Common myeloid progenitor, CD34-positive (primary cell): ENCODE measurements at regions not wholly inside any gene's neighbourhood (a gene's known extent, or its start where the extent isn't known, plus 50 kb on each side); places are given as distances from the start of the nearest gene placed in this dataset.
A peak's percentile ranks its signal among the peaks of the same experiment; 100 is the strongest.

ENCODE experiments used
- CTCF ChIA-PET: fragments of 350-600 bp; sonication (Branson Sonifier 250); formaldehyde crosslinking; loops from one replicate; lab custom pipeline; 2021; ENCODE audit warnings: antibody characterized with exemption; lab: Charles Lee
- POLR2A ChIA-PET: fragments of 350-600 bp; sonication (Branson Sonifier 250); formaldehyde crosslinking; loops from one replicate; lab custom pipeline; 2021; ENCODE audit warnings: antibody characterized with exemption; lab: Charles Lee
- DNase-seq, 3 donors: peaks; one replicate each; pipeline versions ENCODE4 v3.0.0 to v3.0.0-alpha.2; 2013
- H3K27ac ChIP-seq, 2 experiments: 1 replicate in 1 of 2; 2 replicates in 1 of 2; pipeline ENCODE4 v1.7.0; 2013; ENCODE audit warnings: inconsistent platforms in 2 of 2, low read length in 2 of 2, mild to moderate bottlenecking in 2 of 2, low read depth in 1 of 2, moderate library complexity in 1 of 2; ENCODE audit not compliant: severe bottlenecking in 2 of 2, insufficient read depth in 1 of 2, poor library complexity in 1 of 2
- H3K27me3 ChIP-seq, 5 experiments: replicated peaks in 2 of 5; 1 replicate in 3 of 5; 2 replicates in 2 of 5; pipeline versions ENCODE4 v1.6.1 to v1.7.0; 2013; ENCODE audit warnings: low read length in 4 of 5, mild to moderate bottlenecking in 2 of 5, moderate library complexity in 2 of 5, inconsistent platforms in 1 of 5; ENCODE audit not compliant: insufficient read depth in 5 of 5, control insufficient read depth in 4 of 5
- H3K36me3 ChIP-seq, 4 experiments: 1 replicate in 2 of 4; 2 replicates in 2 of 4; pipeline versions ENCODE4 v1.6.1 to v1.7.0; 2013; ENCODE audit warnings: low read length in 3 of 4, control low read depth in 1 of 4, mild to moderate bottlenecking in 1 of 4; ENCODE audit not compliant: control insufficient read depth in 4 of 4, insufficient read depth in 4 of 4
- H3K4me1 ChIP-seq, 4 experiments: 1 replicate in 3 of 4; 2 replicates in 1 of 4; pipeline versions ENCODE4 v1.6.1 to v1.7.1; 2013; ENCODE audit warnings: low read length in 3 of 4, mild to moderate bottlenecking in 3 of 4, control low read depth in 1 of 4, inconsistent platforms in 1 of 4, moderate library complexity in 1 of 4; ENCODE audit not compliant: control insufficient read depth in 4 of 4, insufficient read depth in 4 of 4; ENCODE audit errors: control extremely low read depth in 1 of 4
- H3K4me3 ChIP-seq, 7 experiments: 1 replicate in 4 of 7; 2 replicates in 3 of 7; pipeline versions ENCODE4 v1.5.1 to v1.7.0; 2013; ENCODE audit warnings: mild to moderate bottlenecking in 7 of 7, low read length in 6 of 7, moderate library complexity in 6 of 7, inconsistent platforms in 2 of 7, low read depth in 2 of 7, control low read depth in 1 of 7; ENCODE audit not compliant: insufficient read depth in 4 of 7, control insufficient read depth in 1 of 7; ENCODE audit errors: extremely low read depth in 1 of 7
- H3K9me3 ChIP-seq, 5 experiments: 1 replicate in 4 of 5; 2 replicates in 1 of 5; pipeline versions ENCODE4 v1.6.1 to v1.7.1; 2013; ENCODE audit warnings: low read length in 4 of 5, mild to moderate bottlenecking in 2 of 5, inconsistent platforms in 1 of 5, low read depth in 1 of 5, moderate library complexity in 1 of 5; ENCODE audit not compliant: control insufficient read depth in 4 of 5, insufficient read depth in 2 of 5; ENCODE audit errors: control extremely low read depth in 1 of 5
- WGBS: methylation state at CpG from one replicate; pipeline ENCODE4 v1.1.5; 2013; ENCODE audit not compliant: insufficient coverage; 5-methylcytosine and 5-hydroxymethylcytosine counted together

DNA sequence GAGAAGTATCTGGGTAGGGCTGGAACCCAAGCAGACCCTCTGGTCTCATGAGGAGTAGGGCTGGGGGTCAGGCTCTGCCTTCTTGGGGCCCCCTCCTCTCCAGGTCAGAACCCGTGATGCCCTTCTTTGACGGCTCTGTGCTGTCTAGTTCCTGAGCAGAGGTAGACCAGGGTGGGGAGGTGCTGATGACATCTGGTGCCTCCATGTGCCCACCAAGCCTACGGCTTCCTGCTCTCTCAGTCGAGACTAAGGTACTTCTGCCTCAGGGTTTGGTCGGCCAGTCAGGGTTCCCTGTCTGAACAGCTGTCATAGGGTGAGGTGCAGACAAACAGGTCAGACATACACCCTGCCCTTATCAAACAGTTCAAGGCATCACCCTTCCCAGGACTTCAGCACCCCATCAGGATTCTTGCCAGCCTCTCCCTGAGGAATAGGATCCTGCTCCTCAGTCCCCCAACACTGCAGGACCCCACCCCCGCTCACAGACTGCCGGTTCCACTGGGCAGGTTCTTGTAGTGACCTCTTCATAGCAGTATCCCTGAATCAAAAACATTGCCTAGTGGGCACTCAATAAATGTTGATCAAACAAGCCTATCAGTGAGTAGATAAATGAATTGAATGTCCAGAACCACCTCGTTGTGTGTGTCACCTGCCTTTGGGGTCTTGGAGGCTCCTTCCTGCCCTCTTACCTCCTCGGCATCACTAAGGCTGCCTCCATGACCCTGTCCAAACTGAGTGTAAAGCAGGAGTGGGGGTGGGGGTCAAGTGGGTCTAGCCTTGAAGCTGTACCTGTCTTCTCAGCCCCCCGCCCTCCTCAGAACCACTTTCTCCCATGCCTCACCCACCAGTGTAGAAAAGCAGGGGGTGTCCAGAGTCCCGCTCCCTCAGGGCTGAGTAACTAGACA, 158.2 kb downstream of the BUD13 start:
- Histone ChIP-seq H3K27me3 (peaks cover 0 to 6% (median 0%) of the 10 kb centered on the region in 5 experiments), H3K4me1 (no peaks in the 10 kb centered on the region), H3K9me3 (peaks cover 0 to 2% (median 0%) of the 10 kb centered on the region in 5 experiments), H3K36me3 (no peaks in the 10 kb centered on the region), H3K27ac (no peak overlapping the region), H3K4me3 (no peak overlapping the region)
- DNase-seq = no peak
- CTCF ChIA-PET = no interaction called here
- WGBS = 95% methylated on average over 9 of the region's 11 CpGs
- POLR2A ChIA-PET = no interaction called here

DNA sequence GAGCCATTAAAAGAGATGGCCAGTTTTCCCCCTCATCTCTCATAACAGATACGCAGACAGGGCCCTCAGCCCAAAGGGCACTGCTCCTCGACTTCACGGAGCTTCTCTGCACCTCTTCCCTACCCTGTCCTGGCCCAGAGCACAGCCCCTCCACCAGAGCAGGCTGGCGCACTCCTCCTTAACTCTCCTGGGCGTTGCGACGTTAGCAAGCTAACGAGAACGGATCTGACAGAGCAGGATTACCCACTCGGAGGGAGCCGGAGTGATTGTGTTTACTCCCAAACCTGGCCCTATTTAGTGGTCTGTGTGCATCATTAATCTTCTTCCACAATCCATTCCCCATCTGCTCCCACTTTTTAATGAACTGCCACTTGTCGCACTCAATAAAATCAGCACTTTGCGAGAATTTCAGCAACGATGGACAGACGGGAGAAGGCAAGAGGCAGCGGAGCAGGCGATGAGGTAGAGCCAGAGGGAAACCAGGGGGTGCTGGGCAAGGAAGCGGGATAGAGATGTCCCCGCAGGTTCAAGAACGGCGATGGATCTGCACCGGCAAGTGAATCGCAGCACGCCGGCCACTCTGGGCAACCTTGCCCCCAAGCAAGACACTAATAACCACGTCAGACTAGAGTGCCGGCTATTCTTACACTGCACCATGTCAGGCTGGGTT, 159.4 kb downstream of the BUD13 start:
- H3K27ac ChIP-seq = no peak overlapping the region
- 84% methylated on average over 25 of the region's 27 CpGs for WGBS
- no peak overlapping the region for H3K4me3 ChIP-seq
- peaks cover 0 to 6% (median 0%) of the 10 kb centered on the region in 5 experiments for H3K27me3 ChIP-seq
- no peaks in the 10 kb centered on the region for H3K4me1 ChIP-seq
- no peaks in the 10 kb centered on the region for H3K36me3 ChIP-seq
- no peak for DNase-seq
- POLR2A ChIA-PET = no interaction called here
- CTCF ChIA-PET = no interaction called here
- peaks cover 0 to 2% (median 0%) of the 10 kb centered on the region in 5 experiments for H3K9me3 ChIP-seq

DNA sequence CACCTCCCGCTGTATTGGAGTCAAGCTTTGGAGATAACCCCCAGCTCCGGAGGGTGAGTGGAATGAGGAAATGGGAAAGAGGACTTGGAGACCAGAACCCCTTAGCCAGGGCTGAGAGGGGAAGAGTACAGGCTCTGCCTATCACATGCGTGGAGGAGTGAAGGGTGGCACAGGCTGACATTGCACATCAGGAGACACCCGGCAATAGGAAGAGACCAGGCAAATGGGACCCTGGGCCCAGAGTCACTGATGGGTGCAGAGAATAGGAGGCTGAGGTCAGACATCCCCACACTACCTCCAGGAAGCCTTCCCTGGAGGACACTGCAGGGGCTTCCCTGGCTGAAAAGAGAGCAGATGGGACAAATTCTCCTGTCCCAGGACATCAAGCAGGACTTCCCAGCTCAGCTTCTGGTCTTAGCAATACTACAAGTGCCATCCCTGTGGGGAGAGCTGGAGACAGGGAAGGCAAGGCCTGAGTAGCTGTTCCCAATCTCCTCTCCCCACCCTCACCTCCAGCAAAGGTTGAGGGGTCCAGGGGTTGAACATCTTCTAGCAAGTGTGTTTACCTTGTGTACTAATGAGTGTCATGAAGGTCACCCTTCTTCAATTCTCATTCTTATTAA, 160.7 kb downstream of the BUD13 start:
- CTCF ChIA-PET = no interaction called here
- POLR2A ChIA-PET = no interaction called here
- no peak for DNase-seq
- H3K27me3 ChIP-seq = peaks cover 0 to 6% (median 0%) of the 10 kb centered on the region in 5 experiments
- H3K9me3 ChIP-seq = peaks cover 0 to 2% (median 0%) of the 10 kb centered on the region in 5 experiments
- 96% methylated on average over 3 of the region's 4 CpGs for WGBS
- H3K4me3 ChIP-seq = no peak overlapping the region
- no peak overlapping the region for H3K27ac ChIP-seq
- H3K4me1 ChIP-seq = no peaks in the 10 kb centered on the region
- H3K36me3 ChIP-seq = no peaks in the 10 kb centered on the region

DNA sequence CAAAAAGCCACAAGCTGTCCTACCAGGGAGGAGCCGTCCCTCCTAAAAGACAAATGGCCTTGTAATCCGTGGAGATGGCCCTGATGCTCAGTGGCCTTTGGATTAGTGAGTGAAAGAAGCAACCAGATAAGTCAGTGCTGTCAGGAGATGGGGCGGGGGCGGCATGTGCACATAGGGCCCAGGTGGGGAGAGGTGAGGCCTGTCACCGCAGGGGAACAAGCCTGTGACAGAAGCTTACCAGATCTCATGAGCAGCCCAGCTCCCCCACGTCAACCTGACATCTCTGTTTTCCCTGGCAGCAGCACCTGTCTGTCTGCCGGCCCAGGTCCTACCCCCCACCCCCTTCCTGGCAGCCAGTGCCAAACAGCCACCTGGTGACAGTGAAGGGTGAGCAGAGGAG, 162.6 kb downstream of the BUD13 start:
- H3K9me3 ChIP-seq = peaks cover 0 to 2% (median 0%) of the 10 kb centered on the region in 5 experiments
- H3K27me3 ChIP-seq = peaks cover 0 to 6% (median 0%) of the 10 kb centered on the region in 5 experiments
- 79% methylated on average over 6 of the region's 7 CpGs for WGBS
- H3K4me3 ChIP-seq = no peak overlapping the region
- DNase-seq = no peak
- H3K36me3 ChIP-seq = no peaks in the 10 kb centered on the region
- H3K4me1 ChIP-seq = no peaks in the 10 kb centered on the region
- CTCF ChIA-PET = no interaction called here
- POLR2A ChIA-PET = no interaction called here
- no peak overlapping the region for H3K27ac ChIP-seq

GRCh38 chr11:116607027-116607426, 165.8 kb downstream of the BUD13 start:
- CTCF ChIA-PET = interaction anchor here (1.5 kb wide), 1 partner anchor 84 kb away, joined by 4 read pairs; no protein-coding TSS in a partner anchor
- POLR2A ChIA-PET = no interaction called here
- peak in 1 of 3 donors; percentile 4 for DNase-seq
- peaks cover 0 to 2% (median 0%) of the 10 kb centered on the region in 5 experiments for H3K9me3 ChIP-seq
- no peaks in the 10 kb centered on the region for H3K27me3 ChIP-seq
- no peak overlapping the region for H3K4me3 ChIP-seq
- no peak overlapping the region for H3K27ac ChIP-seq
- no peaks in the 10 kb centered on the region for H3K36me3 ChIP-seq
- H3K4me1 ChIP-seq = peaks cover 0 to 10% (median 4%) of the 10 kb centered on the region in 4 experiments

DNA sequence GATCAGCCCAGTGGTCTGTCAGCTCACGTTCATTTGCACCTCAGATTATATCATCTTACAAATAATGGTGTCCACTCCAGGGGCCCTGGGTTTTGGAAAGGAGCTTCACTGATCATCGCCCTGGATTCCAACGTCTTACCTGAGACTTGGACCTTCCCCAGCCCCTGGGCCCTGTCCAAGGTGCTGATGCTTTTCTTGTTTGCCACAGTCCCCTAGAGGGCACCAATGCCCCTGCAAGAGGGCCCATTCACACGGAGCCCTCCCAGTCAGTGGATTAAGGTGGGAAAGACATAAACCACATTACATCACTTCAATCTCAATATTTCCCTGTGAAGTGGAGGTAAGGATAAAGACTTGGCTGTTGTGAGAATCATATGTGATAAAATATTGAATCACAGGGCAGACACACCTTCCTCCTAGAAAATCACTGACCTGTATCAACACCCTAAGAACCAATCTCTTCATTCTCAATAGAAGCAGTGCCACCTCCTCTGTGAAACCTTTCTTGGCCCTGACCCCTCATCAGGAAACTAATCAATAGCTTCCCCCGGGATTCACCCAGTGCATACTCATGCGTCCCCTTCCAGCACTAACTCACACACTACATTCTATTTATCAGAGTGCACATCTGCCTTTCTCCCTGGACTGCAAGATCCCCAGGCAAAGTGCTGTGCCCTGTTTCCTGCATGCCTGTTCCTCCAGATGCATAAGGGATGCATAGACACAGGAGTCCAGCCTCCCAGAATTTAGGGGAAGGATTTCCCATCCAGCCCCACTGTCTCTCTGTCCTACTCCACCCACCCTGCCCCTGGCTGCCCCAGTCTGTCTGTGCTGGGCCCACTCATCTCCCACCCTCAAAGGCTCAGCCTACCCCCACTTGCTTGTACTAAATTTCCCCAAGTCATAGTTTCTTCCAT, 167.0 kb downstream of the BUD13 start:
- H3K4me1 ChIP-seq = peaks cover 0 to 15% (median 11%) of the 10 kb centered on the region in 4 experiments
- H3K36me3 ChIP-seq = no peaks in the 10 kb centered on the region
- H3K27me3 ChIP-seq = no peaks in the 10 kb centered on the region
- peak; percentile 61 to 84 (median 83) for DNase-seq
- ChIA-PET POLR2A (no interaction called here), CTCF (interaction anchor here (1.2 kb wide), 1 partner anchor 36 kb away, joined by 6 read pairs; no protein-coding TSS in a partner anchor)
- H3K9me3 ChIP-seq = no peaks in the 10 kb centered on the region
- WGBS = 44% methylated on average over 5 of the region's 6 CpGs
- no peak overlapping the region for H3K27ac ChIP-seq
- H3K4me3 ChIP-seq = no peak overlapping the region
